ENCODE measurements at regions not wholly inside any gene's neighbourhood (a gene's known extent, or its start where the extent isn't known, plus 50 kb on each side); places are given as distances from the start of the nearest gene placed in this dataset.

DNA sequence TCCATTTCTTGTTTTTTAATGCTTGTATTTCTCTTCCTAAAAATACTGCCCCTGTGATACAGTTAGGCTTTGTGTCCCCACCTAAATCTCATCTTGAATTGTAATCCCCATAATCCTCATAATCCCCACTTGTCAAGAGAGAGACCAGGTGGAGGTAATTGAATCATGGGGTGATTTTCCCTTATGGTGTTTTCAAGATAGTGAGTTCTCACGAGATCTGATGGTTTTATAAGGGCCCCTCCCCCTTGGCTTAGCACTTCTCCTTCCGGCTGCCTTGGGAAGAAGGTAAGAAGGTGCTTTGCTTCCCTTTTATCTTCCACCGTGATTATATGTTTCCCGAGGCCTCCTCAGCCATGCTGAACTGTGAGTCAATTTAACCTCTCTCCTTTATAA, 227.4 kb downstream of the MAN2A1 start:
- TF ChIP-seq, protein P1, sequence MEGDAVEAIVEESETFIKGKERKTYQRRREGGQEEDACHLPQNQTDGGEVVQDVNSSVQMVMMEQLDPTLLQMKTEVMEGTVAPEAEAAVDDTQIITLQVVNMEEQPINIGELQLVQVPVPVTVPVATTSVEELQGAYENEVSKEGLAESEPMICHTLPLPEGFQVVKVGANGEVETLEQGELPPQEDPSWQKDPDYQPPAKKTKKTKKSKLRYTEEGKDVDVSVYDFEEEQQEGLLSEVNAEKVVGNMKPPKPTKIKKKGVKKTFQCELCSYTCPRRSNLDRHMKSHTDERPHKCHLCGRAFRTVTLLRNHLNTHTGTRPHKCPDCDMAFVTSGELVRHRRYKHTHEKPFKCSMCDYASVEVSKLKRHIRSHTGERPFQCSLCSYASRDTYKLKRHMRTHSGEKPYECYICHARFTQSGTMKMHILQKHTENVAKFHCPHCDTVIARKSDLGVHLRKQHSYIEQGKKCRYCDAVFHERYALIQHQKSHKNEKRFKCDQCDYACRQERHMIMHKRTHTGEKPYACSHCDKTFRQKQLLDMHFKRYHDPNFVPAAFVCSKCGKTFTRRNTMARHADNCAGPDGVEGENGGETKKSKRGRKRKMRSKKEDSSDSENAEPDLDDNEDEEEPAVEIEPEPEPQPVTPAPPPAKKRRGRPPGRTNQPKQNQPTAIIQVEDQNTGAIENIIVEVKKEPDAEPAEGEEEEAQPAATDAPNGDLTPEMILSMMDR (IDR thresholded peaks at IDR 0.05): no peak
- no peak for TF ChIP-seq POLR2A (IDR thresholded peaks at IDR 0.05)
